NT2/D1 (cell line): ENCODE measurements at regions not wholly inside any gene's neighbourhood (a gene's known extent, or its start where the extent isn't known, plus 50 kb on each side); places are given as distances from the start of the nearest gene placed in this dataset.

Source experiments
- SUZ12 ChIP-seq: IDR thresholded peaks from 2 replicates; pipeline ENCODE4 v1.6.1; 2011; ENCODE audit not compliant: insufficient read length, insufficient read depth; ENCODE audit errors: extremely low read depth
- YY1 ChIP-seq: IDR thresholded peaks from 2 replicates; pipeline ENCODE4 v1.6.1; 2011; ENCODE audit not compliant: insufficient read length, insufficient read depth

DNA sequence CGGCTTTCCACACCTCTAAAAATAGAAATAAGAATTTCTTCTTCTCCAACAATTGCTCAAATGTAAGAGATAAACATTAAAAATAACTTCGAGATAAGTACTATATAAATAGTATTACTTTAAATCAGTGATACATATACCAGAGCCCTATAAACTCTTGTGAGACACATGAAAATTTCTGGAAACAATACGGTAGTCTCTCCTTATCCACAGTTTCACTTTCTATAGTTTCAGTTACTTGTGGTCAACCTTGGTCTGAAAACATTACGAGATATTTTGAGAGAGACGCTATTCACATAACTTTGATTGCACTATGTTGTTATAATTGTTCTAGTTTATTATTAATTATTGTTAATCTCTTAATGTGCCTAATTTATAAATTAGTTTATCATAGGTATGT, 101.5 kb upstream of the CXXC4 start:
- TF ChIP-seq YY1, result no peak
- no peak for TF ChIP-seq SUZ12
